GM23338 (cell line): ENCODE measurements at regions not wholly inside any gene's neighbourhood (a gene's known extent, or its start where the extent isn't known, plus 50 kb on each side); places are given as distances from the start of the nearest gene placed in this dataset.

ENCODE experiments used
- ATAC-seq: fragments of 200-7000 bp; cut with Tn5 transposase; 3 replicates; pipeline ENCODE4 v1.9.1; 2020
- DNase-seq: peaks from one replicate; pipeline ENCODE4 v3.0.0-alpha.2; 2015; ENCODE audit warnings: low spot score
- H2AFZ ChIP-seq: fragments of 200-600 bp; sonication (generic); 2 replicates; pipeline ENCODE4 v1.8.0; 2016; ENCODE audit warnings: antibody characterized with exemption, mild to moderate bottlenecking, moderate library complexity
- H3F3A ChIP-seq: fragments of 200-600 bp; sonication (generic); replicated peaks from 2 replicates; pipeline ENCODE4 v1.8.0; 2017; ENCODE audit warnings: antibody characterized with exemption, mixed run types, low read depth
- H3K27ac ChIP-seq: fragments of 200-600 bp; sonication (generic); 2 replicates; pipeline ENCODE4 v1.6.1; 2016; ENCODE audit warnings: low read depth
- H3K27me3 ChIP-seq: fragments of 200-600 bp; sonication (generic); 2 replicates; pipeline ENCODE4 v1.8.0; 2016; ENCODE audit warnings: mild to moderate bottlenecking, mixed run types, moderate library complexity; ENCODE audit not compliant: insufficient read depth
- H3K36me3 ChIP-seq: fragments of 200-600 bp; sonication (generic); 2 replicates; pipeline ENCODE4 v1.8.0; 2016; ENCODE audit warnings: mild to moderate bottlenecking; ENCODE audit not compliant: insufficient read depth
- H3K4me1 ChIP-seq: fragments of 200-600 bp; sonication (generic); 2 replicates; pipeline ENCODE4 v1.8.0; 2016; ENCODE audit warnings: mild to moderate bottlenecking, moderate library complexity; ENCODE audit not compliant: insufficient read depth
- H3K4me2 ChIP-seq: fragments of 200-600 bp; sonication (generic); 2 replicates; pipeline ENCODE4 v1.7.1; 2017; ENCODE audit warnings: mixed run types
- H3K4me3 ChIP-seq: fragments of 200-600 bp; sonication (generic); 2 replicates; pipeline ENCODE4 v1.6.1; 2016; ENCODE audit warnings: mixed run types
- H3K79me2 ChIP-seq: fragments of 200-600 bp; sonication (generic); replicated peaks from 2 replicates; pipeline ENCODE4 v1.8.0; 2017; ENCODE audit warnings: mild to moderate bottlenecking; ENCODE audit not compliant: insufficient read depth
- H3K9me2 ChIP-seq: fragments of 200-600 bp; sonication (generic); 2 replicates; pipeline ENCODE4 v1.8.0; 2017; ENCODE audit not compliant: insufficient read depth
- H4K20me1 ChIP-seq: fragments of 200-600 bp; sonication (generic); replicated peaks from 2 replicates; pipeline ENCODE4 v1.8.0; 2017; ENCODE audit warnings: mild to moderate bottlenecking; ENCODE audit not compliant: insufficient read depth
- H3K27ac Mint-ChIP-seq: 2 replicates; pipeline ENCODE4 v1.8.0; 2020; ENCODE audit warnings: inconsistent platforms, mild to moderate bottlenecking, moderate library complexity, mixed read lengths
- H3K27me3 Mint-ChIP-seq: 3 replicates; pipeline ENCODE4 v1.8.0; 2022; ENCODE audit warnings: low read depth, mild to moderate bottlenecking, moderate library complexity, mixed read lengths, inconsistent platforms; ENCODE audit not compliant: insufficient read depth, poor library complexity
- H3K36me3 Mint-ChIP-seq: 3 replicates; pipeline ENCODE4 v1.8.0; 2021; ENCODE audit warnings: low read depth, mild to moderate bottlenecking, inconsistent platforms, moderate library complexity, mixed read lengths
- H3K4me1 Mint-ChIP-seq: 3 replicates; pipeline ENCODE4 v1.8.0; 2020; ENCODE audit warnings: mild to moderate bottlenecking, inconsistent platforms, mixed read lengths
- H3K4me3 Mint-ChIP-seq: 3 replicates; pipeline ENCODE4 v1.8.0; 2021; ENCODE audit warnings: moderate library complexity, mild to moderate bottlenecking, inconsistent platforms, mixed read lengths
- H3K9me3 Mint-ChIP-seq: 3 replicates; pipeline ENCODE4 v1.8.0; 2020; ENCODE audit warnings: moderate library complexity, mild to moderate bottlenecking, inconsistent platforms, mixed read lengths
- CREB1 ChIP-seq: fragments of 250-450 bp; sonication (Bioruptor Pico); IDR thresholded peaks from 2 replicates; pipeline ENCODE4 v1.5.0; 2020; ENCODE audit warnings: low read depth, mild to moderate bottlenecking, moderate library complexity
- CTCF ChIP-seq, 2 experiments: fragments of 200-600 bp in 1 of 2; sonication (generic) in 1 of 2; conservative IDR thresholded peaks; 2 replicates each; pipeline versions ENCODE4 v1.5.1 to v1.6.1; 2016 to 2017; ENCODE audit warnings: antibody characterized with exemption in 2 of 2, low read depth in 2 of 2, mild to moderate bottlenecking in 2 of 2, moderate library complexity in 1 of 2
- ETS1 ChIP-seq: IDR thresholded peaks from 2 replicates; pipeline ENCODE4 v1.6.1; 2016; ENCODE audit warnings: antibody characterized with exemption
- EZH2 ChIP-seq: fragments of 200-600 bp; sonication (generic); IDR thresholded peaks from one replicate; pipeline ENCODE4 v1.8.0; 2017; ENCODE audit warnings: antibody characterized with exemption, mild to moderate bottlenecking, low read depth; ENCODE audit not compliant: unreplicated experiment
- EZH2phosphoT487 ChIP-seq: fragments of 200-600 bp; sonication (generic); IDR thresholded peaks from one replicate; pipeline ENCODE4 v1.8.1; 2018; ENCODE audit warnings: antibody characterized with exemption; ENCODE audit not compliant: unreplicated experiment
- JUNB ChIP-seq: IDR thresholded peaks from one replicate; pipeline ENCODE4 v1.6.1; 2016; ENCODE audit warnings: antibody characterized with exemption; ENCODE audit not compliant: unreplicated experiment
- NANOG ChIP-seq: IDR thresholded peaks from 2 replicates; pipeline ENCODE4 v1.6.1; 2016; ENCODE audit warnings: antibody characterized with exemption, borderline replicate concordance
- POLR2AphosphoS5 ChIP-seq: IDR thresholded peaks from 2 replicates; pipeline ENCODE4 v1.6.1; 2016; ENCODE audit warnings: antibody characterized with exemption, low read depth
- REST ChIP-seq: IDR thresholded peaks from one replicate; pipeline ENCODE4 v1.6.1; 2018; ENCODE audit warnings: antibody characterized with exemption; ENCODE audit not compliant: unreplicated experiment
- STAT1 ChIP-seq: IDR thresholded peaks from one replicate; pipeline ENCODE4 v1.6.1; 2016; ENCODE audit warnings: antibody characterized with exemption; ENCODE audit not compliant: unreplicated experiment
- ZNF114 ChIP-seq: fragments of 250-450 bp; sonication (Bioruptor Pico); IDR thresholded peaks from 2 replicates; pipeline ENCODE4 v1.5.0; 2020; ENCODE audit warnings: mild to moderate bottlenecking, moderate library complexity
- ZNF331 ChIP-seq: fragments of 250-450 bp; sonication (Bioruptor Pico); IDR thresholded peaks from 2 replicates; pipeline ENCODE4 v1.5.0; 2020; ENCODE audit warnings: low read depth, mild to moderate bottlenecking, moderate library complexity
- ZNF462 ChIP-seq: fragments of 250-450 bp; sonication (Bioruptor Pico); IDR thresholded peaks from 2 replicates; pipeline ENCODE4 v1.5.0; 2020; ENCODE audit warnings: mild to moderate bottlenecking, moderate library complexity

GRCh38 chr6:19440531-19440930 lies 396.6 kb upstream of the ID4 start:
- H3K9me3 Mint-ChIP-seq, result no peaks in the 10 kb centered on the region
- H3K36me3 Mint-ChIP-seq, result no peaks in the 10 kb centered on the region
- ATAC-seq, result no peak
- no peak for DNase-seq
- H3K27me3 ChIP-seq, result no peaks in the 10 kb centered on the region
- H3F3A ChIP-seq, result no peaks in the 10 kb centered on the region
- no peak overlapping the region for H2AFZ ChIP-seq
- no peak overlapping the region for H3K4me3 Mint-ChIP-seq
- no peak overlapping the region for H3K4me3 ChIP-seq
- no peaks in the 10 kb centered on the region for H4K20me1 ChIP-seq
- H3K4me1 Mint-ChIP-seq, result no peaks in the 10 kb centered on the region; the same call in 2 of the 3 replicates
- no peak for TF ChIP-seq ZNF114 (CRISPR knock-in tag)
- no peak for TF ChIP-seq EZH2
- no peak for TF ChIP-seq CREB1 (CRISPR knock-in tag)
- TF ChIP-seq ETS1, result no peak
- no peak for TF ChIP-seq CTCF (conservative IDR thresholded peaks at IDR 0.05; ENCODE audit: low read depth in 2 of 2)
- TF ChIP-seq EZH2phosphoT487, result no peak
- no peak for TF ChIP-seq REST
- TF ChIP-seq POLR2AphosphoS5, result no peak
- TF ChIP-seq STAT1, result no peak
- TF ChIP-seq ZNF331 (CRISPR knock-in tag), result no peak
- TF ChIP-seq ZNF462 (CRISPR knock-in tag), result no peak
- no peak for TF ChIP-seq NANOG
- TF ChIP-seq JUNB, result no peak
- no peaks in the 10 kb centered on the region for H3K36me3 ChIP-seq
- peaks cover 2% of the 10 kb centered on the region for H3K27me3 Mint-ChIP-seq
- no peak overlapping the region for H3K4me2 ChIP-seq
- no peak overlapping the region for H3K27ac ChIP-seq
- H3K9me2 ChIP-seq, result no peaks in the 10 kb centered on the region
- no peaks in the 10 kb centered on the region for H3K79me2 ChIP-seq
- H3K27ac Mint-ChIP-seq, result 0 out of 2 replicates have a peak overlapping the region, but pooled peaks have one; percentile 20
- no peaks in the 10 kb centered on the region for H3K4me1 ChIP-seq
